NCI-H1694 treated with DMSO at 0.1 percent for 48 hours (cell line): ENCODE measurements at regions not wholly inside any gene's neighbourhood (a gene's known extent, or its start where the extent isn't known, plus 50 kb on each side); places are given as distances from the start of the nearest gene placed in this dataset.
"Not testable (repeated sequence)": the region's sequence is repeated elsewhere in the genome, so short reads cannot be mapped to it uniquely, and the experiment has no call there.

ENCODE experiments used
- DNase-seq: peaks from one replicate; lab custom pipeline; 2025; lab: John Stamatoyannopoulos, UW

GRCh38 chr10:30170814-30171213 lies 111.4 kb upstream of the JCAD start:
- no peak for DNase-seq

DNA sequence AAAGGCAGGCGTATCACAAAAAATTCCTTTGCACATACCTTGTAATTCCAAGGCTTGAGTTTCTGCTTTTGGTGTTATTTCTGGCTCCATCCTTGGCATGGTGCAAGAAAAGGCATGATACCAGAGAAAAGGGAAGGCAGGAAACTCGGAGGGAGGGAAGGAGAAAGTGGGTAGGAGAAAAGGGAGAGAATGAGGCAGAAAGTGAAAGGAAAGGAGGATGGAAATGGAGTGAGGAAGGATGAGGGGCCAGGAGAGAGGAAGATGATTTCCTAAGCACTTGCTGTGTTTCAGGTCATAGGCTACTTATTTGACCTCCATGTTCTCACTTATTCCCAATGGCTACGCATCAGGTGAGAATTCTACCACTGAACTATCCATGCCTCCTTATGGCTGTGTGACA lies 110.8 kb upstream of the JCAD start:
- no peak for DNase-seq

DNA sequence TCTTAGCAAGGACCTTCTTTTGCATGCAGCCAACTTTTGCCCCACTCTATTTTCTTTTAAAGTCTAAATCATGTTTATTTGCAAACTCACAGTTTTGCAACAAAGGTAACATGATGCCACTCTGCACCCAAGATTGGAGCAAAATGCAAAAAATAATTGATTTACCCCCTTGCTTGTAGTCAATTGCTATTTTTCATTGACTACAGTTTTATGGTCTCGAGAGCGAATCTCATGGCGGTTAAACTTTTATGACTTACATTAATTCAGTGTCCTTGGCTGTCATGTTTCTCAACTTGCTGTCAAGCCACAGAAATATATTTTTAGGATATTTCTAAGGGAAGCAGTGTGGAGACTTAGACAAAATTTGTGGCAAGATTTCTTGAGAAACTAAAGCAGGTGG lies 110.0 kb upstream of the JCAD start:
- DNase-seq = no peak

DNA sequence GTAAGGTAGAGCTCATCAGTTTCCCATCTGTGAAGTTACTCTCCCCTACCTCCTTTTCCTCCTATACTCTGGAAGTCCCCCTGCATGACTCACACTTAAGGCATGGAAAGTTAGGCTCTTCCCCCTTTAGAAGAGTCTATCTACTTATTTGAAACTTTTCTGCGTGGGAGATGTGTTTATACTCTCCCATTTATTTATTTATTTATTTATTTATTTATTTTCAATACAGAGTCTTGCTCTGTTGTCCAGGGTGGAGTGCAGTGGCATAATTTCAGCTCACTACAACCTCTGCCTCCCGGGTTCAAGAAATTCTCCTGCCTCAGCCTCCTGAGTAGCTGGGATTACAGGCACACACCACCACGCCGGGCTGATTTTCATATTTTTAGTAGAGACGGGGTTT lies 107.5 kb upstream of the JCAD start:
- no peak for DNase-seq

GRCh38 chr10:30163410-30163809 lies 104.0 kb upstream of the JCAD start:
- DNase-seq = not testable (repeated sequence)

DNA sequence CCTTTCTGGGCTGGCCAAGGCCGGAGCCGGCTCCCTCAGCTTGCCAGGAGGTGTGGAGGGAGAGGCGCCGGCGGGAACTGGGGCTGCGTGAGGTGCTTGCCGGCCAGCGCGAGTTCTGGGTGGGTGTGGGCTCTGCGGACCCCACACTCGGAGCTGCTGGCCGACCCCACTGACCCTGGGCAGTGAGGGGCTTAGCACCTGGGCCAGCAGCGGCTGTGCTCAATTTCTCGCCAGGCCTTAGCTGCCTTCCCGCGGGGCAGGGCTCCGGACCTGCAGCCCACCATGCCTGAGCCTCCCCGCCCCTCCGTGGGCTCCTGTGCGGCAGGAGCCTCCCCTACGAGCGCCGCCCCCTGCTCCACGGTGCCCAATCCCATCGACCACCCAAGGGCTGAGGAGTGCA lies 103.4 kb upstream of the JCAD start:
- DNase-seq = not testable (repeated sequence)

GRCh38 chr10:30160271-30160982 lies 101.0 kb upstream of the JCAD start:
- DNase-seq = no peak

DNA sequence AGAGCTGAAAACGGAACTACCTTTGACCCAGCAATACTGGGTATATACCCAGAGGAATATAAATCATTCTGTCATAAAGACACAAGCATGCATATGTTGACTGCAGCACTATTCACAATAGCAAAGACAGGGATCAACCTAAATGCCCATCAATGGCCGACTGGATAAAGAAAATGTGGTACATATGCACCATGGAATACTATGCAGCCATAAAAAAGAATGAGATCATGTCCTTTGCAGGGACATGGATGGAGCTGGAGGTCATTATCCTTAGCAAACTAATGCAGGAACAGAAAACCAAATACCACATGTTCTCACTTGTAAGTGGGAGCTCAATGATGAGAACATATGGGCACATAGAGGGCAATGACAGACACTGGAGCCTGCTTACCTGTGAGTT lies 100.2 kb upstream of the JCAD start:
- not testable (repeated sequence) for DNase-seq

GRCh38 chr10:30158325-30158960 lies 99.1 kb upstream of the JCAD start:
- no peak for DNase-seq

GRCh38 chr10:30155401-30155800 lies 96.0 kb upstream of the JCAD start:
- DNase-seq = no peak

DNA sequence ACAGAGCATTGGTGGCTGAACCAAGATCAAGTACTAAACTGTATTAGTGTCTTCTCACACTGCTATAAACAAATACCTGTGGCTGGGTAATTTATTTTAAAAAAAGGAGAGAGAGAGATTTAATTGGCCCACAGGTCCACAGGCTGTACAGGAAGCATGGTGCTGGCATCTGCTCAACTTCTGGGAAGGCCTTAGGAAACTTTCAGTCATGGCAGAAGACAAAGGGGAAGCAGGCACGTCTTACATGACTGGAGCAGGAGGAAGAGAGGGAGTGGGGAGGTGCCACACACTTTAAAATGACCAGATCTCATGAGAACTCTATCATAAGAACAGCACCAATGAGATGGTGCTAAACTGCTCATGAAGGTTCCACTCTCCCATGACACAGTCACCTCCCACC lies 95.2 kb upstream of the JCAD start:
- no peak for DNase-seq

- DNase-seq = no peak
These were observed 94.7 kb upstream of the JCAD start for GRCh38 chr10:30154126-30154525.

DNA sequence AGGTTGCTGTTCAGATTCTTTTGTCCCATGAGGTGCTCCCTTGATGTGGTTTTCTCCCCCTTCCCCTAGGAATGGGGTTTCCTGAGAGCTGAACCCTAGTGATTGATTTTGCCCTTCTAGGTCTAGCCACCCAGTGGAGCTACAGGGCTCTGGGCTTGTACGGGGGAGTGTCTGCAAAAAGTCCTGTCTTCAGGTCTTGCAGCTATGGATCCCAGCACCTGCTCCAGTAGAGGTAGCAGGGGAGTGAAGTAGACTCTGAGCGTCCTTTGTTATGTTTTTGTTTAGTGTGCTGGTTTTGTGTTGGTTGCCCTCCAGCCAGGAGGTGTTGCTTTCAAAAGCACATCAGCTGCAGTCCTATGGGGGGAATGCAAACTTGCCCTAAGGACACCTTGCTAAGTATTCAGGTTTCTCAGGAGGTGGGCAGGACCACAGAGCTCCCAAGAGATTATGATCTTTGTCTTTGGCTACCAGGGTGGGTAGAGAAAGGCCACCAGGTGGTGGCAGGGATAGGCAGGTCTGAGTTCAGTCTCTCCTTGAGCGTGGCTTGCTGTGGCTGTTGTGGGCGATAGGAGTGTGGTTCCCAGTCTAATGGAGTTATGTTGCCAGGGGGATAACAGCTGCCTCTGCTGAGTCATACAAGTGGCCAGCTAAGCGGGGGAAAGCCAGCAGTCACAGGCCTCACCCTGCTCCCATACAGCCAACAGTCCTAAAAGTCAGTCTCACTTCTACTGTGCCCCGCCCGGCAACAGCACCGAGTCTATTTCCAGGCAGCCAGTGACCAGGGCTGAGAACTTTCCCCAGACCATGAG lies 92.4 kb upstream of the JCAD start:
- no peak for DNase-seq

DNA sequence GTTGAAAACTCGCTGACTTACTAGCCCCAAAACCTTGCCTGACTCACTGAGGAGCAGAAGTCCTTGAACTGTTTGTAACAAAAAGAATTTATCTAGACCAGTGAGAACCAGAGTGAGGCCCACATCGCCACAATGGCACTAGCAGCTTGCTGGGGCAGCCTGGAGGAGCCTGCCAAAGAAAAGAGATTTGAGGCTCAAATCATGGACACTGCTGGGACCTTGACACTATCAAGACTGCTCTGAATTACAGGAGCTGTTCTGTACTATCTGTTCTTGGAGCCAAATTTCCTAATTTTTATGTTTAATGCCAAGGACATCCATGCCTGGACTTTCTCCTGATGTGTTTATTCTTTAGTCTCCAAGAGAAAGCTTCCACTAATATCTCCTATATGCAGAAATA lies 82.0 kb upstream of the JCAD start:
- DNase-seq = no peak

DNA sequence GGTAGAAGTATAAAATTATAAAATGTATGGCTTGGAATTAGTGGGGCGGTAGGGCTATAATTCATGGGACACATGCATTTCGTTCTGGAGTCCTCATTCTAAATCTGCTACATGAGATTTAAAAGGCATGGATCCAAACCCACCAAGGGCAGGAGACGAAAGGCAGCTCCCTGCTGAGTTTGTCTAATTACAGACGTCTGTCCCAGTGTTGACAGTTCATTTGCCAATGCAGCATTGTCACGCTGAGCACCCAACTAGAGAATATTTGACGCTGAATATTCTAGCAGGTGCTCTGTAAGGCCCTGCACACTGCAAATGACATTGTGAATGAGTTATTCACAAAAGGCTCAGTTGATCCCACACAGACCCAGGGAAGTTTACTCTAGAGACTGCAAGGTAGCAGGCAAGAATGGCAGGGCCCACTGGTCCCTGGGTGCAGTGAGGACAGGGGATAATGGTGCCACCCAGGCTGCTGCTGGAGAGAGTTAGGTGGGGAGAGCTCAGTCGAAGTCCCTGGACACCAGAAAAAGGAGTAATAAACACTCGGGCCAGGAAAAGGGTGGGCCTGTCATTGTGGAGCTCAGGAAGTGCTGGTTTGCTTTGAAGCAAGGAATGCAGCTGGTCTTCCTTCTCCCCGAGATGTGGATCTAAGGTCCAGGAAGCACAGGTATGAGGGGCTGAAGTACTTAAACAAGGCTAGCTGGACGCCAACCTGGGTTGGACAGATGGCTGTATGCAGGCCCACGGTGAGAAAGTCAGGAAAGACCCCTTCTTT lies 75.0 kb upstream of the JCAD start:
- DNase-seq = peak; percentile 72

DNA sequence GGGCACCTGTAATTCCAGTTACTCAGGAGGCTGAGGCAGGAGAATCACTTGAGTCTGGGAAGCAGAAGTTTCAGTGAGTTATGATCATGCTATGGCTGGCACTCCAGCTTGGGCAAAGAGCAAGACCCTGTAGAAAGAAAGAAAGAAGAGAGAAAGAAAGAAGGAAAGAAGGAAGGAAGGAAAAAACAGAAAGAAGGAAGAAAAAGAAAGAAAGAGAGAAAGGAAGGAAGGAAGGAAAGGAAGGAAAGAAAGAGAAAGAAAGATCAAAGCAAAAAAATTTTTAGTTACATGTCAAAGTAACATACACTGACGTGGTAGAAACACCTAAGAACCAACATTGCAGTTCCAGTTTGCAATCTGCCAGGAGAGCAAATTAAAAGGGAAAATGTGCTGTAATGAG lies 73.8 kb upstream of the JCAD start:
- no peak for DNase-seq

DNA sequence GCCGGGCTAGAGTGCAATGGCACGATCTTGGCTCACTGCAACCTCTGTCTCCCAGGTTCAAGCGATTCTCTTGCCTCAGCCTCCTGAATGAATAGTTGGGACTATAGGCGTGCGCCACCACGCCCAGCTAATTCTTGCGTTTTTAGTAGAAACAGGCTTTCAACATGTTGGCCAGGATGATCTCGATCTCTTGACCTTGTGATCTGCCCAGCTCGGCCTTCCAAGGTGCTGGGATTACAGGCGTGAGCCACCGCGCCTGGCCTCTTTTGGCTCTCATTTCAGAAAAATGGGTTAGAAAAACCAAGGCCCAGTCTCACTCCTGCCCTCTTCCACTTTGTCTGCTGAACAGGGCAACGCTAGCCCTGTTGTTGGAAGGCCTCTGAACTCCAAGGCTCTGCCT lies 72.0 kb upstream of the JCAD start:
- not testable (repeated sequence) for DNase-seq

DNA sequence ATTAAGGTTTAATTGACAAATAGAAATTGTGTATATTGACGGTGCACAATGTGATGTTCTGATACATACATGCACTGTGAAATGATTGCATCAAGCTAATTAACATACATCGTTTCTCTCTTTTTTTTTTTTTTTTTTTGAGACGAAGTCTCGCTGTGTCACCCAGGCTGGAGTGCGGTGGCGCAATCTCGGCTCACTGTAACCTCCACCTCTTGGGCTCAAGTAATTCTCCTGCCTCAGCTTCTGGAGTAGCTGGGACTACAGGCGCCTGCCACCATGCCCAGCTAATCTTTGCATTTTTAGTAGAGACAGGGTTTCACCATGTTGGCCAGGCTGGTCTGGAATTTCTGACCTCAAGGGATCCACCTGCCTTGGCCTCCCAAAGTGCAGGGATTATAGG lies 69.9 kb upstream of the JCAD start:
- DNase-seq = not testable (repeated sequence)

GRCh38 chr10:30127120-30127541 lies 67.7 kb upstream of the JCAD start:
- DNase-seq = no peak

- no peak for DNase-seq
These were observed 66.1 kb upstream of the JCAD start for GRCh38 chr10:30125496-30125895.

- DNase-seq = no peak
These were observed 65.3 kb upstream of the JCAD start for GRCh38 chr10:30124704-30125103.

DNA sequence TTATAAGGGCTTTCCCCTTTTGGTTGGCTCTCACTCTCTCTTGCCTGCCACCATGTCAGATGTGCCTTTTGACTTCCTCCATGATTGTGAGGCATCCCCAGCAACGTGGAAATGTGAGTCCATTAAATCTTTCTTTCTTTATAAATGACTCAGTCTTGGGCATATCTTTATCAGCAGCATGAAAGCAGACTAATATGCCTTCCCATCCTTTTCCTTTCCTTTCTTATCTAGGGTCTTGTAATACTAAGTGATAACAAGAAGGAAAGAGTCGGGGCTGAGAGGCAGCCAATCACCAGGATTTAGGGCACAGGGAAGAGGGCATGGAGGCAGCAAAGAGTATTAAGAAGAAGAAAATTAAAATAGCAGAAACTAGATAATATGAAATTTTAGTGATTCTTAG lies 62.0 kb upstream of the JCAD start:
- DNase-seq = no peak
